ENCODE measurements at regions not wholly inside any gene's neighbourhood (a gene's known extent, or its start where the extent isn't known, plus 50 kb on each side); places are given as distances from the start of the nearest gene placed in this dataset.
A peak's percentile ranks its signal among the peaks of the same experiment; 100 is the strongest.

- Mint-ChIP-seq H3K27me3 (ENCODE audit: low read depth, unreplicated experiment) (peaks cover 3% of the 10 kb centered on the region), H3K4me1 (ENCODE audit: low read depth, unreplicated experiment) (peaks cover 31% of the 10 kb centered on the region), H3K36me3 (ENCODE audit: low read depth, unreplicated experiment) (peaks cover 2% of the 10 kb centered on the region), H3K27ac (ENCODE audit: unreplicated experiment) (no peak overlapping the region), H3K4me3 (ENCODE audit: unreplicated experiment) (no peak overlapping the region), H3K9me3 (ENCODE audit: unreplicated experiment) (no peaks in the 10 kb centered on the region)
- TF ChIP-seq EZH2 (IDR thresholded peaks at IDR 0.05; ENCODE audit: insufficient read depth, low read length): no peak
- no peaks in the 10 kb centered on the region for H4K20me1 ChIP-seq (ENCODE audit: insufficient read depth, low read length)
- FAIRE-seq: no peak
- no peaks in the 10 kb centered on the region for H3K79me2 ChIP-seq (ENCODE audit: insufficient read depth, low read length)
- no peak overlapping the region for H2AFZ ChIP-seq (ENCODE audit: low read depth, low read length)
- H3K27me3 ChIP-seq (ENCODE audit: insufficient read depth, low read length): no peaks in the 10 kb centered on the region
- DNase-seq (ENCODE audit: low read depth): no peak
- H3K4me2 ChIP-seq (ENCODE audit: low read length): no peak overlapping the region
- H3K9ac ChIP-seq (ENCODE audit: low read length): no peak overlapping the region
- H3K9me3 ChIP-seq (ENCODE audit: insufficient read depth, low read depth, low read length): no peaks in the 10 kb centered on the region
- H3K27ac ChIP-seq (ENCODE audit: low read depth, low read length): no peak overlapping the region
- no peaks in the 10 kb centered on the region for H3K36me3 ChIP-seq (ENCODE audit: insufficient read depth, low read length)
- H3K4me3 ChIP-seq (ENCODE audit: insufficient read depth, low read depth, low read length): no peak overlapping the region
- H3K4me1 ChIP-seq (ENCODE audit: insufficient read depth, low read length): peaks cover 16% of the 10 kb centered on the region
Measured at GRCh38 chr10:29157321-29157720, 131.5 kb upstream of the LYZL1 start.

- H3K27me3 ChIP-seq (ENCODE audit: insufficient read depth, low read length): no peaks in the 10 kb centered on the region
- FAIRE-seq (no peak), DNase-seq (ENCODE audit: low read depth) (no peak)
- H3K9ac ChIP-seq (ENCODE audit: low read length): no peak overlapping the region
- H3K4me2 ChIP-seq (ENCODE audit: low read length): no peak overlapping the region
- Mint-ChIP-seq H3K27me3 (ENCODE audit: low read depth, unreplicated experiment) (peaks cover 3% of the 10 kb centered on the region), H3K9me3 (ENCODE audit: unreplicated experiment) (no peaks in the 10 kb centered on the region), H3K27ac (ENCODE audit: unreplicated experiment) (no peak overlapping the region), H3K4me3 (ENCODE audit: unreplicated experiment) (no peak overlapping the region), H3K36me3 (ENCODE audit: low read depth, unreplicated experiment) (peaks cover 2% of the 10 kb centered on the region), H3K4me1 (ENCODE audit: low read depth, unreplicated experiment) (peaks cover 31% of the 10 kb centered on the region)
- TF ChIP-seq CTCF (IDR thresholded peaks at IDR 0.05; ENCODE audit: insufficient read depth, low read depth, low read length) (no peak), EZH2 (IDR thresholded peaks at IDR 0.05; ENCODE audit: insufficient read depth, low read length) (no peak)
- H3K4me3 ChIP-seq (ENCODE audit: insufficient read depth, low read depth, low read length): no peak overlapping the region
- H3K4me1 ChIP-seq (ENCODE audit: insufficient read depth, low read length): peaks cover 16% of the 10 kb centered on the region
- H3K79me2 ChIP-seq (ENCODE audit: insufficient read depth, low read length): no peaks in the 10 kb centered on the region
- no peak overlapping the region for H2AFZ ChIP-seq (ENCODE audit: low read depth, low read length)
- no peak overlapping the region for H3K27ac ChIP-seq (ENCODE audit: low read depth, low read length)
- no peaks in the 10 kb centered on the region for H3K9me3 ChIP-seq (ENCODE audit: insufficient read depth, low read depth, low read length)
- no peaks in the 10 kb centered on the region for H4K20me1 ChIP-seq (ENCODE audit: insufficient read depth, low read length)
- H3K36me3 ChIP-seq (ENCODE audit: insufficient read depth, low read length): no peaks in the 10 kb centered on the region
Measured at GRCh38 chr10:29158066-29158465, 130.8 kb upstream of the LYZL1 start.

GRCh38 chr10:29160150-29160617, 128.7 kb upstream of the LYZL1 start:
- DNase-seq (ENCODE audit: low read depth) (peak; percentile 95), FAIRE-seq (peak; percentile 100)
- Mint-ChIP-seq H3K4me1 (ENCODE audit: low read depth, unreplicated experiment) (peaks cover 42% of the 10 kb centered on the region), H3K4me3 (ENCODE audit: unreplicated experiment) (no peak overlapping the region), H3K9me3 (ENCODE audit: unreplicated experiment) (peaks cover 9% of the 10 kb centered on the region), H3K27me3 (ENCODE audit: low read depth, unreplicated experiment) (no peaks in the 10 kb centered on the region), H3K36me3 (ENCODE audit: low read depth, unreplicated experiment) (peaks cover 2% of the 10 kb centered on the region), H3K27ac (ENCODE audit: unreplicated experiment) (peak overlapping the region; percentile 70)
- H3K9me3 ChIP-seq (ENCODE audit: insufficient read depth, low read depth, low read length): peaks cover under 1% of the 10 kb centered on the region
- H3K4me3 ChIP-seq (ENCODE audit: insufficient read depth, low read depth, low read length): peak overlapping the region; percentile 13
- H3K9ac ChIP-seq (ENCODE audit: low read length): peak overlapping the region; percentile 58
- no peaks in the 10 kb centered on the region for H3K27me3 ChIP-seq (ENCODE audit: insufficient read depth, low read length)
- peaks cover 19% of the 10 kb centered on the region for H3K4me1 ChIP-seq (ENCODE audit: insufficient read depth, low read length)
- H3K27ac ChIP-seq (ENCODE audit: low read depth, low read length): peak overlapping the region; percentile 85
- TF ChIP-seq EZH2 (IDR thresholded peaks at IDR 0.05; ENCODE audit: insufficient read depth, low read length) (no peak), CTCF (IDR thresholded peaks at IDR 0.05; ENCODE audit: insufficient read depth, low read depth, low read length) (no peak)
- no peaks in the 10 kb centered on the region for H3K79me2 ChIP-seq (ENCODE audit: insufficient read depth, low read length)
- H2AFZ ChIP-seq (ENCODE audit: low read depth, low read length): peak overlapping the region; percentile 42
- peak overlapping the region; percentile 70 for H3K4me2 ChIP-seq (ENCODE audit: low read length)
- no peaks in the 10 kb centered on the region for H4K20me1 ChIP-seq (ENCODE audit: insufficient read depth, low read length)
- H3K36me3 ChIP-seq (ENCODE audit: insufficient read depth, low read length): no peaks in the 10 kb centered on the region
